GM19043 (cell line): ENCODE measurements at regions not wholly inside any gene's neighbourhood (a gene's known extent, or its start where the extent isn't known, plus 50 kb on each side); places are given as distances from the start of the nearest gene placed in this dataset.

Source experiments
- ATAC-seq: cut with Tn5 transposase; IDR thresholded peaks from one replicate; pipeline ENCODE4 v1.9.1; 2021; ENCODE audit warnings: low read depth; ENCODE audit not compliant: unreplicated experiment

DNA sequence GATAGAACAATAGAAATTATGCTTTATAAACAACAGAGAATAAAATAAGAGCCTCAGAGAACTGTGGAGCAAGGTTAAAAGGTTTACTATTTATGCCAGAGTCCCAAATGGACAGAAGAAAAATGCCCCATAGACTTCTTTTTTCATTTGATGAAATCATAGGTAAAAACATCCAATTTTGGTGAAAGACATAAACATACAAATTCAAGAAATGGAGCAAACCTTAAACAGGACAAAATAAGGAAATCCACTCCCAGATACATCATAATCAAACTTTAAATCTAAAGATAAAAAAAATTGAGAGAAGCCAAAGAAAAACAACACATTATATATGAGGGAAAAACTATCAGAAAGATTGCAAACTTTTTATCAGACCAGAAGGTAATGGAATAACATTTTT lies 182.8 kb downstream of the GADD45G start:
- ATAC-seq, result no peak

DNA sequence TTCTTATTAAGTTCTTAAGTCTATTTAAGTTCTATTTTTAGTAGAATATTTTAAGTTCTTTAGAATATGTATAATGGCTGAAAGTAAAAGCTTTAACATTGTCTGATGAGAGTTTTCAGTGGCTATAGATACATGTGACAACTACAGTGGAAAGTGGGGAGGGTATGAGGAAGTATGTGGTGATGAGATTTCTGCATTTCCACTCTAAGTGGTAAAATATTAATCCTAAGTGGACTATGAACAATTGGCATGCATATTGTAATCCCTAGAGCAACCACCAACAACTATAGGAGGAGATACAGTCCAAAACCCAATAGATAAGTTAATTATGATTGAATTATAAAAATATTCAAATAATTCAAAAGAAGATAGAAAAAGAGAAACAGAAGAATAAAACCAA lies 183.6 kb downstream of the GADD45G start:
- ATAC-seq, result no peak

DNA sequence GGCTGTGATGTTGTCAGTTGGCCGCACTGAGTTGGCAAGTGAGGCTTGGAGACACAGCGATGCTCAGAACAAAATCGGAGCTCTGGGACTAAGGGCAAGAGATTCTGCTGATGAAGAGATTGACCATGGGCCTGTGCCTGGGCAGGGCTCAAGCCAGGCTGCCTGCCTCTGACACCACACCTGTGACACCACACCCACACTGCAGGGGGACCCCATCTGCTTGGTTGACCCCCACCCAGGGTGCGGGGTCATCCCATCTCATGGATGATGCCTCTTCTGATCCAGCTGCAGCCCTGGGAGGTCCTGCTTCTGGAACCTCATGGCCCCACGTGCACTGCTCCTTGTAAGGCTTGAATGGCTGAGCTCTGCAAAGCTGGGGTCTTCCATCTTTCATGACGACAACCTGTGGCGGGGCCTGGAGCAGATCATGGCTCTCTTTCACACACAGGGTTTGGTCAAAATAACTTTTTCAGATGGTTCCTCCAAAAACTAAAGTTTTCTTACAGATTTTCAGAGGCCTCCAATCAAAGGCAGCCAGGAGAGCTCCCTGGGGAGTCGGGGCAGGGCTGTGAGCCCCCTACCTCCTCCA lies 185.2 kb downstream of the GADD45G start:
- no peak for ATAC-seq

GRCh38 chr9:89790542-89791109 lies 185.8 kb downstream of the GADD45G start:
- no peak for ATAC-seq

- ATAC-seq, result no peak
These were observed 186.9 kb downstream of the GADD45G start for GRCh38 chr9:89791754-89792153.

DNA sequence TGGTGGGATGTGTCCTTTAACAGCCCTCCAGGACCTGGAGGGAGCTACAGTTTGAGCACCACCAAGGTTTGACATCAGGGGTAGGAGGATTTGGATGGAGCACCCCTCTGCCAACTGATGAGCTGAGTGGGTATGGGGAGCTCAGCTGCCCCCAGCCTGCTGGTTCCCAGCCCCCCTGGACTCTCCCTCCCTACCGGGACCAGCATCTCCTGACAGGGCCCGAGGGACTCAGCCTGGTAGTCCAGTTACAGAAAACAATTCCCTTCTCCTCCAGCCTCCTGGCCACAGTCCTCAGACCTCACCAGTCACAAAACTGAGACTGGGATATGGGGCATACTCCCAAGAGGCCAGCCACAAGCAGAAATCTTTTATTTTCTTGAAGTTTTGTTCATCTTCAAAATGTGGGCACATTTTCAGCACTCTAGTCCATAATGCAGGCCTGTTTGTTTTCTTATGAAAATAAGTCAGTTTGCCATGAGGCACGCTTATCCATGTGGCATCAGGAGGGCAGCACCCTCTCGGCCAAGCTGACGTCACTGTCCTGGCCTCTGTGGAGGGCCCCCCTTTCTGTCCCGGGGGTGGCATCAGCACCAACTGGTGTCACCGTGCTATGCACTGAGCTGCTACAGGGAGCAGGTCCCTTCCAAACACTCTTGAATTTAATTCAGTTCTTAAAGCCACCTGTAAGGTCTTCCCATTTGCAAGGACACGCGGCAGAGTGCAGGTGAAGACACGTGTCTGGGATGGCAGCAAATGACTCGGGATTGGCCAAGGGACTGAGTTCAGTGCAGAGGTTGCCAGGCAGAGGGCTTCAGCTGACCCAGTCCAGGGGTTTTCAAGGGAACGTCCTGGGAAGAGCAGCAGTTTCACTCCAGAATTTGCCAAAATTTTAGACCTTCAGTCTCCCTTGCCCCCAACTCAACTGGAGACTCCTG lies 187.6 kb downstream of the GADD45G start:
- ATAC-seq, result no peak

GRCh38 chr9:89793124-89793495 lies 188.3 kb downstream of the GADD45G start:
- no peak for ATAC-seq

DNA sequence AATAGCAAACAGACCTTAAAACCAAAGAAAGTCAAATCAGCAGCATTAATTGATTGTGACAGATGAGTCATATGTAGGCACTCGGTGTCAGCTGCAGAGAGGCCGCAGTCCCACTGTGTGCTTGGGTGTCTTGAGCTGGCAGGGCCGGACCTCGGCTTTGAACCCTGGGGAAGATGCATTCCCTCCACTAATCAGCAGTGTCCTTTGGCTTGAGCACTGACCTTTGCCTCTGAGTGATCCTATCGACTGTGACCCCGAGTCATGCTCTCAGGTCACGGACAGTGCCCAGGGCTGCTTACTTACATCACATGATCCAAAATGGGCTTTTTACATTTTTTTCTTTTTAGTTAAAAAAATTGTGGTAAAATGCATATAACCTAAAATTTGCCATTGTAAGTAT lies 188.7 kb downstream of the GADD45G start:
- ATAC-seq, result no peak

- no peak for ATAC-seq
These were observed 190.1 kb downstream of the GADD45G start for GRCh38 chr9:89794918-89795317.

GRCh38 chr9:89795538-89796195 lies 190.9 kb downstream of the GADD45G start:
- ATAC-seq, result no peak

- no peak for ATAC-seq
These were observed 191.8 kb downstream of the GADD45G start for GRCh38 chr9:89796606-89797005.

GRCh38 chr9:89797255-89797654 lies 192.4 kb downstream of the GADD45G start:
- no peak for ATAC-seq

GRCh38 chr9:89797937-89798455 lies 193.2 kb downstream of the GADD45G start:
- ATAC-seq, result no peak

DNA sequence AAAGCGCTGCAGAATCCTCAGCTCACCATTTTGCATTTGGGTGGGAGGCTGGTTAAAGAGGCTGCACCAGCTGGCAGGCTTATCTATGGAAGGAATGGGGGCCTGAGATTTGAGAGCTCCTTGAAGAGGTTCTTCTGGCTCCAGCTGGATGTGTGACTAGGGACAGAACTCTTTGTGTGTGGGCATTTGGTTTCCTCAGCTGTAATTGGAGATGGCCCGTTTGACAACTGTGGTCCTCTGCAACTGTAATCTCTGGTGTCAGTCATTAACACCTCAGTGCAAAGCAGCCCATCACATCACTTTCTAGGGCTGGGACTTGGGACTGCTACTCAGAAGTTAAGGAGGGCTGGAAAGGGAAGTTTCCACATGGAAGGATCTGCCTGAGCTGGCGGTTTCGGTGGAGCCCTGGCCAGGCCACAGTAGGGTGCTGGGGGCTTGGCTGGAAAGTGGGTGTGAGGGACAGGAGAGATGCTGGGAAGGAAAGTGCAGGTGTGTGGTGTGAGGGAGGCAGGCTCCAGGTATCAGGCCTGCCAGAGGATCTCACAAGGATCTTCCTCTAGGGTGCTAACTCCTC lies 193.8 kb downstream of the GADD45G start:
- ATAC-seq, result no peak

GRCh38 chr9:89799221-89799620 lies 194.4 kb downstream of the GADD45G start:
- no peak for ATAC-seq

DNA sequence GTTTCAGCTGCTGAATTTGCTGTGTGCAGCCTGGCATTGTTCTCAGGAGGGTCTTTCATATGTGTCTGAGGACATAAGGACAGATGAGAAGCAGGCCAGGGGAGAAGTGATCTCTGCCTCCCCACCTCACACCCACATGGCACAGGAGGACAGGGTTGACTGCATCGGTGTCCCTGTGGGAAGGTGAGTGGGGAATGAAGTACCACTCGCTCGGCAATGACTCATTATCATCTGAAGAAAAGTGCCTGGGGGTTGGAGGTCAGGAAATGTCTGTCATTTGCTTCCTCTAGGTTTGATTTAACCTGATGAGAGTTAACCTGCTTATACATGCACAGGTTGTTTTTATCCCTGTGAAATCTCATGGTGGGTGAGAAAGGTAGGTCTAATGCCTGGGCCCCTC lies 195.0 kb downstream of the GADD45G start:
- no peak for ATAC-seq

- ATAC-seq, result no peak
These were observed 196.5 kb downstream of the GADD45G start for GRCh38 chr9:89801341-89801740.

DNA sequence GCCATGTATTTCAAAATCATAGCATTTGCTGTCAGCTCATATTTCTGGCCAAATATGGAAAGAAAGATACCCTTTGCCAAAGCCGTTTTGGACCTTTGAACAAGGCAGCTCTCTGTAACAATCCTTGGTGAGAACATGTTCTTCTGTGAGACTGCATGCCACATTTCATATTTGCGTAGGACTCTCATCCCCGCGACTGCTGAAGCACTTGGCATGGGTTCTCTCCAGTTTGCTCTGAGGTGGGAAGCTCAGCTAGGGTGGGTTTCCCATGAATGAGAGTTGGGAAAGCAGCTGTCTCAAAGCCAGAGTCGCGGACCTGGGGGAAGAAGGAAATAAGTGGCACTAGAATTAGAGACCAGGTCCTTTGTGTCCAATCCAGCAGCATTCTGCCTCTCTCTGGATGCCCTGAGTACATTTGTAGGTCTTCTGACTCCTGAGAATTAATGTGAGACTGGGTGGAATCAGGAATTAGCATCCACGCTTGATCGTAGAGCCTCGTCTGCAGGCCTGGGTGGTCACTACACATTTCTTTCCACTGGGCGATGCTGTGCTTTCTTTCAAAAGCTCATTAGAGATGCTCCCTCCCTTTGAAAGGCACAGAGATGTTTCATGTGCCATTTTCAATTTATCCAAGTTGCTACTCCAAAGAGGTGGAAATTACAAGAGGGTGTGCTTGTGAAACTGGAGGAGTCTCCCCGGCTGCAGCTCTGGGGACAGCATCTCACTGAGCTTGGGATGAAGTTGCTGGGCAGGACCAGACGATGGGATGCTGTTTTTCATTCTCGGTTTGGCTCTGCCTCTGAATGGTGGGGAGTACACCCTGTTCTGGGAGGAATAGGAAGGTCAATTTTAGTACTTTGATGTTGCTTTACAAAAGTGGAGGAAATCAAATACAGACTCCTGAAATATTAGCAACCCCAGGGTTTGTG lies 197.2 kb downstream of the GADD45G start:
- ATAC-seq, result no peak

- no peak for ATAC-seq
These were observed 198.1 kb downstream of the GADD45G start for GRCh38 chr9:89802781-89803355.
